ENCODE measurements at regions not wholly inside any gene's neighbourhood (a gene's known extent, or its start where the extent isn't known, plus 50 kb on each side); places are given as distances from the start of the nearest gene placed in this dataset.

- TF ChIP-seq, protein P1, sequence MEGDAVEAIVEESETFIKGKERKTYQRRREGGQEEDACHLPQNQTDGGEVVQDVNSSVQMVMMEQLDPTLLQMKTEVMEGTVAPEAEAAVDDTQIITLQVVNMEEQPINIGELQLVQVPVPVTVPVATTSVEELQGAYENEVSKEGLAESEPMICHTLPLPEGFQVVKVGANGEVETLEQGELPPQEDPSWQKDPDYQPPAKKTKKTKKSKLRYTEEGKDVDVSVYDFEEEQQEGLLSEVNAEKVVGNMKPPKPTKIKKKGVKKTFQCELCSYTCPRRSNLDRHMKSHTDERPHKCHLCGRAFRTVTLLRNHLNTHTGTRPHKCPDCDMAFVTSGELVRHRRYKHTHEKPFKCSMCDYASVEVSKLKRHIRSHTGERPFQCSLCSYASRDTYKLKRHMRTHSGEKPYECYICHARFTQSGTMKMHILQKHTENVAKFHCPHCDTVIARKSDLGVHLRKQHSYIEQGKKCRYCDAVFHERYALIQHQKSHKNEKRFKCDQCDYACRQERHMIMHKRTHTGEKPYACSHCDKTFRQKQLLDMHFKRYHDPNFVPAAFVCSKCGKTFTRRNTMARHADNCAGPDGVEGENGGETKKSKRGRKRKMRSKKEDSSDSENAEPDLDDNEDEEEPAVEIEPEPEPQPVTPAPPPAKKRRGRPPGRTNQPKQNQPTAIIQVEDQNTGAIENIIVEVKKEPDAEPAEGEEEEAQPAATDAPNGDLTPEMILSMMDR (conservative IDR thresholded peaks at IDR 0.05; ENCODE audit: low read depth, low read length): no peak
- peak; percentile 57 for DNase-seq (ENCODE audit: low read depth)
- no peak overlapping the region for H3K4me3 ChIP-seq (ENCODE audit: low read depth, low read length)
Observed at GRCh38 chr4:26140150-26140898, 180.5 kb upstream of the RBPJ start.

GRCh38 chr4:26141051-26141721 lies 179.6 kb upstream of the RBPJ start:
- TF ChIP-seq, protein P1 (conservative IDR thresholded peaks at IDR 0.05; ENCODE audit: low read depth, low read length): no peak
- no peak for DNase-seq (ENCODE audit: low read depth)
- no peak overlapping the region for H3K4me3 ChIP-seq (ENCODE audit: low read depth, low read length)

DNA sequence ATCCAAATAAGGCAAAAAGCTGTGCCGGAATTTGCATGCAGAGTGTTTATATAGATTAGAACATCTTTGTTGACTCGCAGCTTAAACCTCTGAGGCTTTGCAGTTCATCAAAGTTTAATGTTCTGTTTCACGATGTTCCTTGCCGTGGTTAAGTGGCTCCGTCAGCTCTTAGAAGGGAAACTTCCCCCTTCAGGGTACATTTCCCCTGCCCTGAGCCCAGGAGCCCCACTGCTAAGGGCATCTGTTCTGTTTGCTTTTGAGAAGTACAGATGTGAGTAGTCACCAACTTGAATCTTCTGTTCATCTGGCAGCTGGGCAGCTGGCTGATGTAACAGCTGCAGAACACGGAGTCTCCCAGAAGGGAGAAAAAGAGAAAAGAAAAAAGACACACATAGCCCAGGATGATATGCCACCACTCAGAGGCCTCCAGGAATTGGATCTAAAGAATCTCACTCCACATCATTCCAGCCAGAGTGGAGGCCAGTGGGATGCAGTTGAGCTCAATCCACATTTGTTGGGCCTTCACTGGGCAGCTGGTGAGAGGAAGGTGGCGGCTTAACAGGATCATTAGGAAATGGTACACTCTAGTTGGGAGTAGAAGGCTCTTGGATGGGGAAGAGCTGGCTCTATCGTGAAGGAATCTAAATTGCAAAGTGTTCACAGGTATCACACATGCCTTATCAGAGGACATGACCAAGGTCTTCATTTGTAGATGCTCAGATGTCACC lies 178.7 kb upstream of the RBPJ start:
- DNase-seq (ENCODE audit: low read depth): peak; percentile 93
- TF ChIP-seq, protein P1 (conservative IDR thresholded peaks at IDR 0.05; ENCODE audit: low read depth, low read length): no peak
- no peak overlapping the region for H3K4me3 ChIP-seq (ENCODE audit: low read depth, low read length)

DNA sequence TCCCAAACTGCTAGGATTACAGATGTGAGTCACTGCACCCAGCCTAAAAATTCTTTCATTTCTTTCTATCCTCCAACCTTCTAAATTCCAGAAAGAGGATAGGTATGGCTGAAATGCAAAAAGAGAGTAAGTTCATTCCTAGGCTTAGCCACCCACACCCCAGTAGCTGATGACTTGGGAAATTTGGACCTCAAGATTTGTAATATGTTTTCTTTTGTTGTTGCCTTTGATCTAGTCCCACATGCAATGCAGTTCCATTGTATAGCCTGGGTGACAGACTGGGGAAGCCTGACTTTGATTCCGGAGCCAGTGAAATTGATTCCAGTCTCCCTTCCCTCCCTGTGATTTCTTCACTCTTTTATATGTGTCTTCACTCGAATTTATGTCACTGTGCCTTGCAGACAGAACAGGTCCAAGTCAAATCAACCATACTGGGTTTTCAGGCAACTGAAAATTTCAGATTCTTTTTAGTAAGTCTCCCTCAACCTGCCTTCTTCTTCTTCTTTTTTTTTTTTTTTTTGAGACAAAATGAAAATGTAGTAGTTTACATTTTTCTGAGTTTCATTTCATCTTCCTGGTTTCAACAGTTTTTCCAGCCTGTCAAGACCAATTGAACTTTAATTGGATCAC lies 176.2 kb upstream of the RBPJ start:
- TF ChIP-seq, protein P1 (conservative IDR thresholded peaks at IDR 0.05; ENCODE audit: low read depth, low read length): no peak
- H3K4me3 ChIP-seq (ENCODE audit: low read depth, low read length): no peak overlapping the region
- DNase-seq (ENCODE audit: low read depth): peak; percentile 44

DNA sequence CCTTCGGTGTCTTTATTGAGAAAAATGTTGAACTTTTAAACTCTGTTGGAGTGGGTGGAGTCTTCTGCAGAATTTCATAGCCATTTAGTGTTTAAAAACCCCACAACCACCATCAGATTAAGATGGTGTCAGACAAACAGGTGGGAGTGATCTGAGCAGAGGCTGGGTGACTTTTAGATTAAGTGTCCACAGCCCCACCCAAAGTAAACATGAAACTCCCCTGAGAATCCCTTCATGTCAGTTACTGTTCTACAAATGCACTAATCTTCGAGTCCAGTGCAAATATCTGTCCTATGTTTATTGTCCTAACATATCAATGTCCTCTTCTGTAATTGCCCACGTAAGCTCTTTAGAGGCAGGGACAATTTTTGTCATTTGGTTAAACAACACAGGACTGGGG lies 175.6 kb upstream of the RBPJ start:
- TF ChIP-seq, protein P1 (conservative IDR thresholded peaks at IDR 0.05; ENCODE audit: low read depth, low read length): no peak
- no peak overlapping the region for H3K4me3 ChIP-seq (ENCODE audit: low read depth, low read length)
- DNase-seq (ENCODE audit: low read depth): no peak

GRCh38 chr4:26148927-26149326 lies 171.9 kb upstream of the RBPJ start:
- TF ChIP-seq, protein P1 (conservative IDR thresholded peaks at IDR 0.05; ENCODE audit: low read depth, low read length): no peak
- no peak overlapping the region for H3K4me3 ChIP-seq (ENCODE audit: low read depth, low read length)
- no peak for DNase-seq (ENCODE audit: low read depth)

Measured in choroid plexus epithelial cell (primary cell).